ENCODE measurements at regions not wholly inside any gene's neighbourhood (a gene's known extent, or its start where the extent isn't known, plus 50 kb on each side); places are given as distances from the start of the nearest gene placed in this dataset.

- DNase-seq (ENCODE audit: low spot score) = no peak
- H3K27me3 ChIP-seq (replicated peaks; ENCODE audit: insufficient read depth) = no peaks in the 10 kb centered on the region
- H3K27ac ChIP-seq = no peak overlapping the region
- no peaks in the 10 kb centered on the region for H3K4me1 ChIP-seq (replicated peaks)
- H3K9me3 ChIP-seq = no peaks in the 10 kb centered on the region
- H3K4me3 ChIP-seq = no peak overlapping the region
- no peaks in the 10 kb centered on the region for H3K36me3 ChIP-seq
- TF ChIP-seq POLR2A (IDR thresholded peaks at IDR 0.05) = no peak
- no peak for TF ChIP-seq CTCF (IDR thresholded peaks at IDR 0.05)
- no peak for TF ChIP-seq POLR2AphosphoS5 (IDR thresholded peaks at IDR 0.05)
- intact Hi-C loops (cut with DNase I) = no loop called here
- WGBS = 64% methylated on average over 4 of the region's 4 CpGs
Measured at GRCh38 chr18:61677435-61677970, 215.3 kb downstream of the RNF152 start.

- intact Hi-C loops (cut with DNase I) = no loop called here
- no peak for DNase-seq (ENCODE audit: low spot score)
- WGBS = 84% methylated on average over 2 of the region's 2 CpGs
- Histone ChIP-seq H3K27me3 (replicated peaks; ENCODE audit: insufficient read depth) (no peaks in the 10 kb centered on the region), H3K4me1 (replicated peaks) (no peaks in the 10 kb centered on the region), H3K27ac (no peak overlapping the region), H3K9me3 (no peaks in the 10 kb centered on the region), H3K36me3 (no peaks in the 10 kb centered on the region), H3K4me3 (no peak overlapping the region)
- TF ChIP-seq POLR2A (IDR thresholded peaks at IDR 0.05) = no peak
- no peak for TF ChIP-seq CTCF (IDR thresholded peaks at IDR 0.05)
Measured at GRCh38 chr18:61676773-61677434, 215.9 kb downstream of the RNF152 start.

GRCh38 chr18:61669320-61669719, 223.5 kb downstream of the RNF152 start:
- Histone ChIP-seq H3K27me3 (replicated peaks; ENCODE audit: insufficient read depth) (no peaks in the 10 kb centered on the region), H3K36me3 (no peaks in the 10 kb centered on the region), H3K4me1 (replicated peaks) (no peaks in the 10 kb centered on the region), H3K4me3 (no peak overlapping the region), H3K9me3 (no peaks in the 10 kb centered on the region), H3K27ac (no peak overlapping the region)
- intact Hi-C loops (cut with DNase I) = no loop called here
- TF ChIP-seq POLR2A (IDR thresholded peaks at IDR 0.05) (no peak), POLR2AphosphoS5 (IDR thresholded peaks at IDR 0.05) (no peak), CTCF (IDR thresholded peaks at IDR 0.05) (no peak)
- WGBS = 53% methylated on average over 1 of the region's 1 CpG
- DNase-seq (ENCODE audit: low spot score) = no peak

GRCh38 chr18:61666876-61667590, 225.8 kb downstream of the RNF152 start:
- Histone ChIP-seq H3K27ac (no peak overlapping the region), H3K9me3 (no peaks in the 10 kb centered on the region), H3K27me3 (replicated peaks; ENCODE audit: insufficient read depth) (no peaks in the 10 kb centered on the region), H3K4me1 (replicated peaks) (no peaks in the 10 kb centered on the region), H3K4me3 (no peak overlapping the region), H3K36me3 (no peaks in the 10 kb centered on the region)
- WGBS = 89% methylated on average over 2 of the region's 2 CpGs
- intact Hi-C loops (cut with DNase I) = no loop called here
- no peak for TF ChIP-seq POLR2AphosphoS5 (IDR thresholded peaks at IDR 0.05)
- DNase-seq (ENCODE audit: low spot score) = no peak

- no peak for TF ChIP-seq POLR2A (IDR thresholded peaks at IDR 0.05)
- no peak for TF ChIP-seq CTCF (IDR thresholded peaks at IDR 0.05)
- TF ChIP-seq POLR2AphosphoS5 (IDR thresholded peaks at IDR 0.05) = no peak
- WGBS = 84% methylated on average over 6 of the region's 6 CpGs
- H3K9me3 ChIP-seq = no peaks in the 10 kb centered on the region
- no peaks in the 10 kb centered on the region for H3K36me3 ChIP-seq
- intact Hi-C loops (cut with DNase I) = no loop called here
- DNase-seq (ENCODE audit: low spot score) = no peak
- no peak overlapping the region for H3K4me3 ChIP-seq
- no peaks in the 10 kb centered on the region for H3K27me3 ChIP-seq (replicated peaks; ENCODE audit: insufficient read depth)
- no peaks in the 10 kb centered on the region for H3K4me1 ChIP-seq (replicated peaks)
- H3K27ac ChIP-seq = no peak overlapping the region
Measured at GRCh38 chr18:61664419-61665084, 228.3 kb downstream of the RNF152 start.

Data from prostate gland (tissue), 2 donors.